HG03442 (cell line): ENCODE measurements at regions not wholly inside any gene's neighbourhood (a gene's known extent, or its start where the extent isn't known, plus 50 kb on each side); places are given as distances from the start of the nearest gene placed in this dataset.
"Not testable (repeated sequence)": the region's sequence is repeated elsewhere in the genome, so short reads cannot be mapped to it uniquely, and the experiment has no call there.

Experiments
- ATAC-seq: cut with Tn5 transposase; IDR thresholded peaks from one replicate; pipeline ENCODE4 v1.9.1; 2021; ENCODE audit warnings: mild to moderate bottlenecking, moderate library complexity; ENCODE audit not compliant: unreplicated experiment

- no peak for ATAC-seq
Measured at GRCh38 chr2:4803396-4803795, 888.8 kb upstream of the SOX11 start.

GRCh38 chr2:4814137-4814536, 878.0 kb upstream of the SOX11 start:
- not testable (repeated sequence) for ATAC-seq

GRCh38 chr2:4827836-4828235, 864.3 kb upstream of the SOX11 start:
- no peak for ATAC-seq

GRCh38 chr2:4828682-4829374, 863.4 kb upstream of the SOX11 start:
- ATAC-seq: no peak

GRCh38 chr2:4831751-4832150, 860.4 kb upstream of the SOX11 start:
- ATAC-seq: no peak

- no peak for ATAC-seq
Measured at GRCh38 chr2:4832642-4833041, 859.5 kb upstream of the SOX11 start.

- no peak for ATAC-seq
Measured at GRCh38 chr2:4838626-4839025, 853.6 kb upstream of the SOX11 start.

GRCh38 chr2:4840791-4841190, 851.4 kb upstream of the SOX11 start:
- ATAC-seq: no peak

- ATAC-seq: no peak
Measured at GRCh38 chr2:4844881-4845280, 847.3 kb upstream of the SOX11 start.

- no peak for ATAC-seq
Measured at GRCh38 chr2:4862031-4862430, 830.2 kb upstream of the SOX11 start.

GRCh38 chr2:4866198-4866597, 826.0 kb upstream of the SOX11 start:
- no peak for ATAC-seq

- no peak for ATAC-seq
Measured at GRCh38 chr2:4868466-4868865, 823.7 kb upstream of the SOX11 start.

GRCh38 chr2:4869154-4869553, 823.0 kb upstream of the SOX11 start:
- no peak for ATAC-seq

- no peak for ATAC-seq
Measured at GRCh38 chr2:4873364-4873763, 818.8 kb upstream of the SOX11 start.

GRCh38 chr2:4873876-4874593, 818.1 kb upstream of the SOX11 start:
- ATAC-seq: no peak

- ATAC-seq: no peak
Measured at GRCh38 chr2:4882421-4882820, 809.8 kb upstream of the SOX11 start.

- ATAC-seq: no peak
Measured at GRCh38 chr2:4882941-4883340, 809.2 kb upstream of the SOX11 start.

- no peak for ATAC-seq
Measured at GRCh38 chr2:4883375-4883774, 808.8 kb upstream of the SOX11 start.

GRCh38 chr2:4884117-4884571, 808.0 kb upstream of the SOX11 start:
- no peak for ATAC-seq

GRCh38 chr2:4891394-4891793, 800.8 kb upstream of the SOX11 start:
- ATAC-seq: no peak

GRCh38 chr2:4895371-4895770, 796.8 kb upstream of the SOX11 start:
- ATAC-seq: no peak

GRCh38 chr2:4898706-4899105, 793.5 kb upstream of the SOX11 start:
- no peak for ATAC-seq

- no peak for ATAC-seq
Measured at GRCh38 chr2:4900242-4900641, 791.9 kb upstream of the SOX11 start.
